RWPE2 (cell line): ENCODE measurements at regions not wholly inside any gene's neighbourhood (a gene's known extent, or its start where the extent isn't known, plus 50 kb on each side); places are given as distances from the start of the nearest gene placed in this dataset.

Experiments used
- ATAC-seq: fragments of 200-7000 bp; cut with Tn5 transposase; 3 replicates; pipeline ENCODE4 v1.9.1; 2021; ENCODE audit warnings: low read depth
- DNase-seq: peaks from one replicate; pipeline ENCODE4 v3.0.0-alpha.2; 2020; ENCODE audit warnings: low spot score
- H3K27ac ChIP-seq: fragments of 450-650 bp; 2 replicates; pipeline ENCODE4 v1.5.1; 2017; ENCODE audit warnings: mild to moderate bottlenecking; ENCODE audit not compliant: poor library complexity, severe bottlenecking
- H3K27me3 ChIP-seq: fragments of 250-450 bp; sonication (Bioruptor Pico); 2 replicates; pipeline ENCODE4 v1.5.1; 2021; ENCODE audit warnings: mild to moderate bottlenecking, moderate library complexity; ENCODE audit not compliant: insufficient read depth, poor library complexity, severe bottlenecking
- H3K36me3 ChIP-seq: fragments of 250-450 bp; sonication (Bioruptor Pico); 2 replicates; pipeline ENCODE4 v1.5.1; 2020; ENCODE audit warnings: low read depth, mild to moderate bottlenecking, moderate library complexity
- H3K4me1 ChIP-seq: fragments of 250-450 bp; sonication (Bioruptor Pico); 2 replicates; pipeline ENCODE4 v1.5.1; 2021; ENCODE audit warnings: mild to moderate bottlenecking, moderate library complexity; ENCODE audit not compliant: insufficient read depth, poor library complexity, severe bottlenecking
- H3K4me3 ChIP-seq: fragments of 250-450 bp; sonication (Bioruptor Pico); 2 replicates; pipeline ENCODE4 v1.5.1; 2021; ENCODE audit warnings: mild to moderate bottlenecking, moderate library complexity; ENCODE audit not compliant: severe bottlenecking
- H3K9me3 ChIP-seq: fragments of 250-450 bp; sonication (Bioruptor Pico); 2 replicates; pipeline ENCODE4 v1.5.1; 2021; ENCODE audit warnings: mild to moderate bottlenecking, moderate library complexity; ENCODE audit not compliant: severe bottlenecking
- CTCF ChIP-seq: fragments of 450-650 bp; IDR thresholded peaks from one replicate; pipeline ENCODE4 v1.5.1; 2017; ENCODE audit warnings: mild to moderate bottlenecking, moderate library complexity; ENCODE audit not compliant: poor library complexity, severe bottlenecking

- Histone ChIP-seq H3K4me3 (no peak overlapping the region), H3K4me1 (no peaks in the 10 kb centered on the region), H3K27me3 (no peaks in the 10 kb centered on the region), H3K27ac (no peak overlapping the region), H3K9me3 (no peaks in the 10 kb centered on the region), H3K36me3 (no peaks in the 10 kb centered on the region)
- DNase-seq (no peak), ATAC-seq (no peak)
- TF ChIP-seq CTCF: no peak
These were observed 2212.7 kb upstream of the PCDH20 start for GRCh38 chr13:63628310-63628709.

GRCh38 chr13:63625869-63626268 lies 2210.2 kb upstream of the PCDH20 start:
- TF ChIP-seq CTCF: no peak
- no peaks in the 10 kb centered on the region for H3K4me1 ChIP-seq
- ATAC-seq: no peak; the same call in 2 of the 3 replicates
- H3K27me3 ChIP-seq: no peaks in the 10 kb centered on the region
- no peak for DNase-seq
- H3K4me3 ChIP-seq: no peak overlapping the region
- H3K27ac ChIP-seq: no peak overlapping the region
- H3K36me3 ChIP-seq: no peaks in the 10 kb centered on the region
- no peaks in the 10 kb centered on the region for H3K9me3 ChIP-seq

GRCh38 chr13:63614874-63615612 lies 2199.4 kb upstream of the PCDH20 start:
- no peak for TF ChIP-seq CTCF
- ATAC-seq (no peak), DNase-seq (no peak)
- H3K4me3 ChIP-seq: no peak overlapping the region
- no peaks in the 10 kb centered on the region for H3K36me3 ChIP-seq
- no peak overlapping the region for H3K27ac ChIP-seq
- no peaks in the 10 kb centered on the region for H3K27me3 ChIP-seq
- no peaks in the 10 kb centered on the region for H3K9me3 ChIP-seq
- H3K4me1 ChIP-seq: no peaks in the 10 kb centered on the region

GRCh38 chr13:63607153-63607552 lies 2191.5 kb upstream of the PCDH20 start:
- no peaks in the 10 kb centered on the region for H3K36me3 ChIP-seq
- no peaks in the 10 kb centered on the region for H3K4me1 ChIP-seq
- H3K27me3 ChIP-seq: no peaks in the 10 kb centered on the region
- DNase-seq: no peak
- no peak overlapping the region for H3K27ac ChIP-seq
- TF ChIP-seq CTCF: no peak
- no peaks in the 10 kb centered on the region for H3K9me3 ChIP-seq
- ATAC-seq: no peak
- no peak overlapping the region for H3K4me3 ChIP-seq

- H3K27ac ChIP-seq: no peak overlapping the region
- TF ChIP-seq CTCF: no peak
- DNase-seq (no peak), ATAC-seq (no peak)
- no peaks in the 10 kb centered on the region for H3K9me3 ChIP-seq
- no peaks in the 10 kb centered on the region for H3K36me3 ChIP-seq
- H3K27me3 ChIP-seq: no peaks in the 10 kb centered on the region
- H3K4me3 ChIP-seq: no peak overlapping the region
- H3K4me1 ChIP-seq: no peaks in the 10 kb centered on the region
These were observed 2190.3 kb upstream of the PCDH20 start for GRCh38 chr13:63605962-63606361.
